ENCODE measurements at regions not wholly inside any gene's neighbourhood (a gene's known extent, or its start where the extent isn't known, plus 50 kb on each side); places are given as distances from the start of the nearest gene placed in this dataset.
A peak's percentile ranks its signal among the peaks of the same experiment; 100 is the strongest.
"Not testable (repeated sequence)": the region's sequence is repeated elsewhere in the genome, so short reads cannot be mapped to it uniquely, and the experiment has no call there.

- DNase-seq (ENCODE audit: low spot score): no peak
Observed at GRCh38 chr13:42398533-42398932, 126.6 kb downstream of the AKAP11 start.

GRCh38 chr13:42400188-42400833, 128.4 kb downstream of the AKAP11 start:
- DNase-seq (ENCODE audit: low spot score): no peak

- no peak for DNase-seq (ENCODE audit: low spot score)
Observed at GRCh38 chr13:42401376-42401775, 129.4 kb downstream of the AKAP11 start.

- no peak for DNase-seq (ENCODE audit: low spot score)
Observed at GRCh38 chr13:42405665-42406390, 133.9 kb downstream of the AKAP11 start.

GRCh38 chr13:42409075-42409474, 137.1 kb downstream of the AKAP11 start:
- no peak for DNase-seq (ENCODE audit: low spot score)

GRCh38 chr13:42409551-42409950, 137.6 kb downstream of the AKAP11 start:
- DNase-seq (ENCODE audit: low spot score): no peak

- no peak for DNase-seq (ENCODE audit: low spot score)
Observed at GRCh38 chr13:42412812-42413483, 141.0 kb downstream of the AKAP11 start.

GRCh38 chr13:42413484-42413815, 141.5 kb downstream of the AKAP11 start:
- no peak for DNase-seq (ENCODE audit: low spot score)

GRCh38 chr13:42417626-42418025, 145.7 kb downstream of the AKAP11 start:
- no peak for DNase-seq (ENCODE audit: low spot score)

- DNase-seq (ENCODE audit: low spot score): no peak
Observed at GRCh38 chr13:42418184-42418583, 146.2 kb downstream of the AKAP11 start.

GRCh38 chr13:42420304-42420703, 148.4 kb downstream of the AKAP11 start:
- DNase-seq (ENCODE audit: low spot score): no peak

- DNase-seq (ENCODE audit: low spot score): no peak
Observed at GRCh38 chr13:42422681-42423080, 150.7 kb downstream of the AKAP11 start.

GRCh38 chr13:42424182-42424581, 149.8 kb upstream of the TNFSF11 start:
- DNase-seq (ENCODE audit: low spot score): no peak

- DNase-seq (ENCODE audit: low spot score): no peak
Observed at GRCh38 chr13:42445354-42445753, 128.6 kb upstream of the TNFSF11 start.

- not testable (repeated sequence) for DNase-seq (ENCODE audit: low spot score)
Observed at GRCh38 chr13:42446597-42446996, 127.4 kb upstream of the TNFSF11 start.

- DNase-seq (ENCODE audit: low spot score): no peak
Observed at GRCh38 chr13:42453091-42453645, 120.8 kb upstream of the TNFSF11 start.

- no peak for DNase-seq (ENCODE audit: low spot score)
Observed at GRCh38 chr13:42454749-42455148, 119.2 kb upstream of the TNFSF11 start.

- no peak for DNase-seq (ENCODE audit: low spot score)
Observed at GRCh38 chr13:42458193-42458592, 115.8 kb upstream of the TNFSF11 start.

- no peak for DNase-seq (ENCODE audit: low spot score)
Observed at GRCh38 chr13:42466123-42466522, 107.8 kb upstream of the TNFSF11 start.

- DNase-seq (ENCODE audit: low spot score): no peak
Observed at GRCh38 chr13:42466609-42467008, 107.3 kb upstream of the TNFSF11 start.

- DNase-seq (ENCODE audit: low spot score): no peak
Observed at GRCh38 chr13:42474954-42475353, 99.0 kb upstream of the TNFSF11 start.

- DNase-seq (ENCODE audit: low spot score): peak; percentile 4
Observed at GRCh38 chr13:42477596-42478190, 96.3 kb upstream of the TNFSF11 start.
